ENCODE measurements at regions not wholly inside any gene's neighbourhood (a gene's known extent, or its start where the extent isn't known, plus 50 kb on each side); places are given as distances from the start of the nearest gene placed in this dataset.

- no peak for FAIRE-seq
- no peak for DNase-seq (ENCODE audit: extremely low spot score, insufficient read length, low read depth)
Observed at GRCh38 chr2:185144159-185144919, 546.0 kb downstream of the ZNF804A start.

- no peak for DNase-seq (ENCODE audit: extremely low spot score, insufficient read length, low read depth)
- FAIRE-seq = no peak
Observed at GRCh38 chr2:185145316-185146121, 547.2 kb downstream of the ZNF804A start.

DNA sequence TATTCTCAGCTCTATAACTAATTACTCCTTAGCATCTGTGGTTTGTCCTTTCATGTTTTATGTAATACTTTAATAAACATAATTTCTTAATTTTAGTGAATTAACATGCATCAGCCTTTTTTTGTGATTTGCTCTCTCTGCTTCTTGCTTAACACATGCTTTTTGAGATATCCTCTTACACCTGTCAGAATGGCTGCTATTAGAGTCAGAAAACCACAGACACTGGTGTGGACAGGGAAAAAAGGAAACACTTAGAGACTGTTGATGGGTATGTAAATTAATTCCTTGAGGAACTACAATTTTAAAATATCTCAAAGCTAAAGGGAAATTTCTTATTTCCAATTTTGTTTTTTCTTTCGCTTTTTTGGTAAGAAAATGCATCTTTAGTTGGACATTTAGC is 549.0 kb downstream of the ZNF804A start:
- no peak for DNase-seq (ENCODE audit: extremely low spot score, insufficient read length, low read depth)
- FAIRE-seq = no peak

DNA sequence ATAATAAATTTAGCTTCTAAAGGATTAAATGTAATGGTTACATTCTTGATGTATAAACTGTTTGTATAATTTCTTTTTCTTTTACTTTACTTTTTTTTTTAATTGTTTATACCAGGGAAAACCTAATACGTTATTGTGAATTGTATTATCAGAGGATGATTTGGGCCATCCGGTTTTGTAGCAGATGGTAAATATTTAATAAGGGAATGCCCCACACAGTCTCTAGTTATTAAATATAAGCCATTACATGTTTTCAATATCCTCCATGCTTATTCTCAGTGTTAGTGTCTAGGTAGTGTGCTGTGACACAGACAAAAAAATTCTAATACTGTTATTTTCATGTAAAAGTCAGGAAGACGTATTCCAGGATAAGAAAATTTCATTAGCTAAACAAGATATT is 553.9 kb downstream of the ZNF804A start:
- DNase-seq (ENCODE audit: extremely low spot score, insufficient read length, low read depth) (no peak), FAIRE-seq (no peak)

DNA sequence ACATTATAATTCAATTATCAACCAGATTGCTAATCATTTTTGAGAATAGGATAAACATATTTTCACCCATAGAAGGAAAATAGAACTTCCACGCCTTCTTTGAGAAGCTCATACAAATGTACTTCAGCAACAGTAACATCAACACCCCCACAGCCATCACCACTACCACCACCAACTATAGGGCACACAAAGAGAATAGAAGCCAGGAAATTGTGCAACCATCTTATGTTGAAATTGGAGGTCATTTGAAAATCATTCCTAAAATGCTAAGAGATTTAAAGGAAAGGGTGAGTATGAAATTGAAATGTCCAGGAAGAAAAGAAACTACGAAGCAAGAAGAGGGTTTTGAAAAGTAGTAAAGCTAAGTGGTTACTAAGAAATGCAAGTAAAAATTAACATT is 563.4 kb downstream of the ZNF804A start:
- no peak for DNase-seq (ENCODE audit: extremely low spot score, insufficient read length, low read depth)
- FAIRE-seq = no peak

GRCh38 chr2:185174353-185174752 is 564.3 kb upstream of the FSIP2 start:
- FAIRE-seq (no peak), DNase-seq (ENCODE audit: extremely low spot score, insufficient read length, low read depth) (no peak)

DNA sequence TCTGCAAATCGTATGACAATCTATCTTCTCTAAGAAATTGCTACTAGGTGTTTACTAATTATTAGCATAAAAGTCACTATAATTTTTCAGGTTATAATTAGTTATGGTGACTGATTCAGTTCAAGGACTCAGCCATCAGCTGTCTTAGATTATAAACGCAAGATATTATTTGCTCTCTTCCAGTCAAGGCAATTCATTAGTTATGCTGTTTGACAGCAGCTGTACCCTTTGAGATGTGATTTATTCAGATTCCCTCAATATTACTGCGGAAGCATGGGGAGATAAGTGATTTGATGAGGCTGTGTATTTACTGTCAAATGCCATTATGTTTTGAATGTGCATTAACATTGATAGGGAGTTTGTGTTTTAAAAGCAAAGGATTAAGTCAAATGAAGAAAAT is 558.9 kb upstream of the FSIP2 start:
- DNase-seq (ENCODE audit: extremely low spot score, insufficient read length, low read depth) = no peak
- FAIRE-seq = no peak

DNA sequence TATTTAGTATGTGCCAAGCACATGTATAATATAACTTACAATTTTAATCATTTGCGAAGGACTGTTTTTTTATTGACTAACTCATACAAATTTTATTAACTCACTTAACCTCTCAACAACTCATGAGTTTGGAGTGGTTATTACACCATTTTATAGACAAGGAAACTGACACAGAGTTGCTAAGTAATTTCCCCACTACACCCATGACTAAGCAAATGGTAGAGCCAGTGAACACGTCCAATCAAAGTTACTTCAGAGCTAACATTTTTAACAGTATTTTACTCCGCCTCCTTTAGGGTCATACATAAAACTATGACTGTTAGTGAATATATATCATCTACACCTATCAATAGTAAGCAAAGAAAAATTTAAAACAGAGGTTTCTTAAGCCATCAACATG is 556.7 kb upstream of the FSIP2 start:
- no peak for DNase-seq (ENCODE audit: extremely low spot score, insufficient read length, low read depth)
- FAIRE-seq = no peak

GRCh38 chr2:185185044-185185443 is 553.6 kb upstream of the FSIP2 start:
- DNase-seq (ENCODE audit: extremely low spot score, insufficient read length, low read depth) = no peak
- no peak for FAIRE-seq

GRCh38 chr2:185187421-185187820 is 551.2 kb upstream of the FSIP2 start:
- FAIRE-seq = no peak
- DNase-seq (ENCODE audit: extremely low spot score, insufficient read length, low read depth) = no peak

DNA sequence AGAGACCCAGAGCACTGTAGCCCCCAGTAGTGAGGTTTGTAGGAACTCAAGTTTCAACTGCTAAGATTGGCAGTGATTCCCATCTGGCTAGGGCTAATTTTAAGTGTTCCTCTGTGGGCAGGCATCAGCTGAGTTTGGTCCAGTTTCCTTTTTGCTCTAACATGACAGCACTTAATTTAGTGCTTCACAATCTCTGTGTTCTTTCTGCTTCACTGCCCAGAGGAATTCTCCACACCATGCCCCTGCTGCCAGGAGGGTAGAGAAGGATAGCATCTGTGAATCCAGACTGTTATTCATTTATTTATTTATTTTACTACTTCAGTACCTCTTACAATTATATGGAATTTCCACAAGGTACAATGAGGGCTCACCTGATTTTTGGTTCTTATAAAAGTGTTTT is 549.9 kb upstream of the FSIP2 start:
- no peak for FAIRE-seq

GRCh38 chr2:185201063-185201462 is 537.5 kb upstream of the FSIP2 start:
- FAIRE-seq (no peak), DNase-seq (ENCODE audit: extremely low spot score, insufficient read length, low read depth) (no peak)

More for the DNA sequence above, 549.9 kb upstream of the FSIP2 start:
- no peak for DNase-seq (ENCODE audit: extremely low spot score, insufficient read length, low read depth)

GRCh38 chr2:185202381-185202780 is 536.2 kb upstream of the FSIP2 start:
- no peak for DNase-seq (ENCODE audit: extremely low spot score, insufficient read length, low read depth)

DNA sequence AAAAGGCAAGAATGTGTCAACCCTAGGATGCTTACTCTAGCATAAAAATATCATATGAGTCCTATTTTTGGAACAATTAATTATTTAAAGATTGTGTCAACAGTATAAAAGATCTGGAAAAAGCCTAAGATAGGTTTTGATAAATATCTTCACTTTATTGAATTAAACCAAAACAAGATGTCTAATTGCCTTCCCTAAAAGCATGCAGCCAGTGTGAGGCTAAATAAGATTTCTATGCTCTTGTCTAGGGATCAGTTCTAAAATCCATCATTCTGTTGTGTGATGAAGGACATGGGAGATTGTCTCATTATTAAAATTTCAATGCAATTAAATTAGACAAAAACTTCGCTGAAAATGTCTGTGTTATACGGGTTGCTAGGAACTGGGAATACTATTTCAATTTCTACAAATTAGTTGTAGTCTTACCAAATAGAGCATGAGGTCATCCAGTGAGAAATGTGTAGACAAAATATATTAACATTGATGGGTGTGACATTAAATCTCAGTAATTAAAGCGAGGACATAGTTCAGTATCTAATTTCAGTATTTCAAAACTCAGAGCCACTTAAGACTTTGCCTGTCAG is 535.6 kb upstream of the FSIP2 start:
- FAIRE-seq (no peak), DNase-seq (ENCODE audit: extremely low spot score, insufficient read length, low read depth) (no peak)

More at GRCh38 chr2:185202381-185202780, 536.2 kb upstream of the FSIP2 start:
- FAIRE-seq = no peak

DNA sequence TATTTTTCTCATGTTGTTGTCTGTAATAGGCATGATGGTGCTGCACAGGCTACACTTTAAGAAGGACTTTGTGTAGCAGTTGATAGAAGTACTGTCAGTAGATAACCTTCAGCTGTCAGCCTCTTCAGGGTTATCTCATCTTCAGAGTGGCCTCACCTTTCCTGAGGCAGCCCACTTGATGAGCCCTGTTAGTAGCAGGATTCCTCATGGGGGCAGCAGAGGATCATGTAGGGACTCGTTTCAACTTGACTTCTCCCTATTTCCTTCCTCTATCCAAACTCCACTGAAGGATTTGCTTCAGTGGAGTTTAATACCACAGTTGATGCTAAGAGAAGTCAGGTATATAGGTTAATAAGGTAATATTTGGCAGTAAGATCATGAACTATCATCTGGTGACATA is 530.3 kb upstream of the FSIP2 start:
- DNase-seq (ENCODE audit: extremely low spot score, insufficient read length, low read depth) = no peak
- FAIRE-seq = no peak

DNA sequence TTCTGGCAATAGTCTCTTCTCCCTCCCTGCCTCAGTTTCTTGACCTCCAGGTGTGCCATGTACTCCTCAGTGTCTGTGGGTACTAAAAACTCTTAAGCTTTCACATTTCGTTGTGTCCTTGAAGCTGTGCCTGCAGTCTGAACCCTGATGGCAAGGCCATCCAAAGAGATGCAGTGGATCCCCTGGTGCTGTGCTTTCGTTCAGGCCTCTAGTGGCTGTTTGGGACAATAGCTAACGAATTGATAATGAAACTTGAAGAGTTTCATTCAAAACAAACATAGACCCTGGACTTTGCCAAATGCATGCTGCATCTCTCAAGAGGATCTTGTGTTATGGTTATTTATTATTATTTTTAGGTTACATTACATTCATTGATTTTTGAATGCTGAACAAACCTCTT is 523.1 kb upstream of the FSIP2 start:
- no peak for FAIRE-seq
- no peak for DNase-seq (ENCODE audit: extremely low spot score, insufficient read length, low read depth)

DNA sequence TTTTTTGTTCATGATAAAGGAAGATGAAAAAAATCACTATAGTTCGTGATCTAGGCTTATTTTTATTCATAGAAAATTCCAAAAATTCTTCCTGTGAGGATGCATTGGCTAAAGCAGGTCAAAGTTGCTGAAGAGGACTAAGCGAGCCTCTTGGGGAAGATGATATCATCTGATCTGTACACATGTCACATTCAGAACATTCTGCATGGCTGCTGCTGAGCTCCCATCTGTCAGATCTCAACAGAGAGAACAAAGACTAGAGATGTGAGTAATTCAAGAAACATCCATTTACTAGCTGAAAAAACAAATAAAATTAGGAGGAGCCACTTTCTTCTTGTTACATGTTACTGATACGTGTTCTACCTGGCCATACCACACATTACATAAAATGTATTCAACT is 518.6 kb upstream of the FSIP2 start:
- no peak for DNase-seq (ENCODE audit: extremely low spot score, insufficient read length, low read depth)

DNA sequence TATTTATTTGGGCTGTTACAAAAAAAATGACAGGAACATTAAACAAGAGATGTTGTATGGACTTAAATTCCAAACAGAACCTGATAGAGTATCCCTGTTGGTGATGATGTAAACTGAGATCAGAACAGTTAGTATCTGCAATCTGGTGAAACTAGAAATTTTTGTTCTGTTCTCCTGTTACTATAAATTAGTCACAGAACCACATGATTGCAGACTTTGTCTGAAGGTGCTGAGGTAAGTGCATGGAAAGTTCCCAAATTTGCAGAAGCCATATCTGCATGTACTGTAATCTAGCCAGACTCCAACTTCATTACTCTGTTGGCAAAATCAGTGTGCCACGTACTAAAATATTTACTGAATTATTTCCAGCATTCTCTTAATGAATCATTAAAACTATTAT is 516.3 kb upstream of the FSIP2 start:
- FAIRE-seq = no peak
- DNase-seq (ENCODE audit: extremely low spot score, insufficient read length, low read depth) = no peak

More for the DNA sequence above, 518.6 kb upstream of the FSIP2 start:
- no peak for FAIRE-seq

- FAIRE-seq (no peak), DNase-seq (ENCODE audit: extremely low spot score, insufficient read length, low read depth) (no peak)
Observed at GRCh38 chr2:185227391-185227790, 511.2 kb upstream of the FSIP2 start.

DNA sequence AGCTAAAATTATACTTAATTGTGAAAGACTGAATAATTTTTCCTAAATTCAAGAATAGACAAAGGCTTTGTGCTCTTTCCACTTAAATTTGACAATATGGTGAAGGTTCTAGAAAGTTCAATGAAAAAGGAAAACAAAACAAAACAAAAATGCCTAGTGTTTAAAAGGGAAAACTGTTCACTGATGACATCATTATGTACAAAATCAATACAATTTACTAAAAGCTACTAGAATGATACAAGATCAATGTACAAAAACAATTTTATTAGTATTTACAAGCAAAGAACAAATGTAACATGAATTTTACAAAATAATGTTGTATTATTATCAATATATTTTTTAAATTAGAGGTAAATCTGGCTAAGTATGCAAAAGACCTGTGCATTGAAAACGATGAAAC is 499.1 kb upstream of the FSIP2 start:
- no peak for DNase-seq (ENCODE audit: extremely low spot score, insufficient read length, low read depth)

GRCh38 chr2:185240796-185241195 is 497.8 kb upstream of the FSIP2 start:
- no peak for DNase-seq (ENCODE audit: extremely low spot score, insufficient read length, low read depth)
- no peak for FAIRE-seq

More for the DNA sequence above, 499.1 kb upstream of the FSIP2 start:
- no peak for FAIRE-seq

Measured in GM18507 (cell line).